H9 (cell line): ENCODE measurements at regions not wholly inside any gene's neighbourhood (a gene's known extent, or its start where the extent isn't known, plus 50 kb on each side); places are given as distances from the start of the nearest gene placed in this dataset.

ENCODE experiments used
- DNase-seq: peaks from one replicate; pipeline ENCODE4 v3.0.0-alpha.2; 2017
- H2AFZ ChIP-seq: one replicate; pipeline ENCODE4 v1.6.1; 2013; ENCODE audit warnings: mild to moderate bottlenecking, low read length, control low read depth, moderate library complexity
- H2AK5ac ChIP-seq: 2 replicates; pipeline ENCODE4 v1.6.1; 2013; ENCODE audit warnings: low read length, control low read depth, mixed read lengths; ENCODE audit not compliant: insufficient read length
- H2BK120ac ChIP-seq: one replicate; pipeline ENCODE4 v1.6.1; 2013; ENCODE audit warnings: low read depth, mild to moderate bottlenecking, low read length, control low read depth, inconsistent platforms; ENCODE audit not compliant: poor library complexity, severe bottlenecking
- H2BK12ac ChIP-seq: 2 replicates; pipeline ENCODE4 v1.6.1; 2013; ENCODE audit warnings: low read length, control low read depth, mixed read lengths, low read depth; ENCODE audit not compliant: insufficient read length
- H2BK15ac ChIP-seq: 2 replicates; pipeline ENCODE4 v1.6.1; 2013; ENCODE audit warnings: low read depth, low read length, control low read depth
- H2BK20ac ChIP-seq: one replicate; pipeline ENCODE4 v1.6.1; 2013; ENCODE audit warnings: low read depth, mild to moderate bottlenecking, low read length, control low read depth, inconsistent platforms; ENCODE audit not compliant: poor library complexity, severe bottlenecking
- H2BK5ac ChIP-seq: 2 replicates; pipeline ENCODE4 v1.6.1; 2013; ENCODE audit warnings: low read length, control low read depth, mixed read lengths; ENCODE audit not compliant: insufficient read length
- H3K14ac ChIP-seq: 2 replicates; pipeline ENCODE4 v1.6.1; 2013; ENCODE audit warnings: low read length, control low read depth; ENCODE audit not compliant: insufficient read depth
- H3K18ac ChIP-seq: 2 replicates; pipeline ENCODE4 v1.6.1; 2013; ENCODE audit warnings: low read depth, mild to moderate bottlenecking, mixed read lengths, low read length, control low read depth; ENCODE audit not compliant: insufficient read length
- H3K23ac ChIP-seq: 2 replicates; pipeline ENCODE4 v1.6.1; 2013; ENCODE audit warnings: low read length, control low read depth, mixed read lengths, low read depth; ENCODE audit not compliant: insufficient read length
- H3K23me2 ChIP-seq: 2 replicates; pipeline ENCODE4 v1.6.1; 2013; ENCODE audit warnings: low read depth, mild to moderate bottlenecking, mixed read lengths, low read length, control low read depth; ENCODE audit not compliant: insufficient read length, poor library complexity, severe bottlenecking
- H3K27ac ChIP-seq: 2 replicates; pipeline ENCODE4 v1.5.1; 2013; ENCODE audit warnings: low read length, control low read depth, mixed read lengths, low read depth; ENCODE audit not compliant: insufficient read length
- H3K27me3 ChIP-seq: 2 replicates; pipeline ENCODE4 v1.6.1; 2013; ENCODE audit warnings: low read length, control low read depth, inconsistent platforms; ENCODE audit not compliant: insufficient read depth
- H3K4ac ChIP-seq: 2 replicates; pipeline ENCODE4 v1.6.1; 2013; ENCODE audit warnings: low read depth, mild to moderate bottlenecking, control low read depth, inconsistent platforms, low read length, moderate library complexity
- H3K4me1 ChIP-seq: 2 replicates; pipeline ENCODE4 v1.6.1; 2013; ENCODE audit warnings: low read length, control low read depth, inconsistent platforms; ENCODE audit not compliant: insufficient read depth
- H3K4me2 ChIP-seq: 2 replicates; pipeline ENCODE4 v1.6.1; 2013; ENCODE audit warnings: low read length, control low read depth, mixed read lengths; ENCODE audit not compliant: insufficient read length, insufficient read depth
- H3K56ac ChIP-seq: 2 replicates; pipeline ENCODE4 v1.6.1; 2013; ENCODE audit warnings: low read depth, mild to moderate bottlenecking, mixed read lengths, low read length, control low read depth; ENCODE audit not compliant: insufficient read length
- H3K79me1 ChIP-seq: 2 replicates; pipeline ENCODE4 v1.6.1; 2013; ENCODE audit warnings: low read depth, mild to moderate bottlenecking, moderate library complexity, low read length, control low read depth, inconsistent platforms; ENCODE audit not compliant: insufficient read depth, poor library complexity, severe bottlenecking
- H3K79me2 ChIP-seq: 2 replicates; pipeline ENCODE4 v1.6.1; 2013; ENCODE audit warnings: low read length, control low read depth, inconsistent platforms; ENCODE audit not compliant: insufficient read depth
- H3K9ac ChIP-seq: 2 replicates; pipeline ENCODE4 v1.6.1; 2013; ENCODE audit warnings: low read length, control low read depth, mixed read lengths; ENCODE audit not compliant: insufficient read length; ENCODE audit errors: extremely low read depth
- H3K9me3 ChIP-seq: one replicate; pipeline ENCODE4 v1.6.1; 2013; ENCODE audit warnings: low read depth, low read length, inconsistent platforms; ENCODE audit not compliant: control insufficient read depth
- H3T11ph ChIP-seq: one replicate; pipeline ENCODE4 v1.6.1; 2013; ENCODE audit warnings: mild to moderate bottlenecking, low read length, control low read depth, inconsistent platforms
- H4K20me1 ChIP-seq: one replicate; pipeline ENCODE4 v1.6.1; 2013; ENCODE audit not compliant: control insufficient read depth, insufficient read length, insufficient read depth
- H4K5ac ChIP-seq: 2 replicates; pipeline ENCODE4 v1.6.1; 2013; ENCODE audit warnings: low read depth, mild to moderate bottlenecking, mixed read lengths, low read length, control low read depth; ENCODE audit not compliant: insufficient read length
- H4K8ac ChIP-seq: replicated peaks from 2 replicates; pipeline ENCODE4 v1.6.1; 2013; ENCODE audit warnings: low read length, control low read depth, mixed read lengths, low read depth; ENCODE audit not compliant: insufficient read length
- H4K91ac ChIP-seq: 2 replicates; pipeline ENCODE4 v1.6.1; 2013; ENCODE audit warnings: low read depth, mild to moderate bottlenecking, moderate library complexity, mixed read lengths, low read length, control low read depth; ENCODE audit not compliant: insufficient read length
- H3K27ac Mint-ChIP-seq, 3 experiments: 2 replicates in 2 of 3; 3 replicates in 1 of 3; pipeline ENCODE4 v1.8.0; 2020 to 2021; ENCODE audit warnings: mixed read lengths in 3 of 3, mild to moderate bottlenecking in 1 of 3, moderate library complexity in 1 of 3
- H3K27me3 Mint-ChIP-seq: 2 replicates; pipeline ENCODE4 v1.8.0; 2021; ENCODE audit warnings: low read depth, mild to moderate bottlenecking, moderate library complexity, mixed read lengths
- H3K36me3 Mint-ChIP-seq, 3 experiments: 2 replicates in 2 of 3; 3 replicates in 1 of 3; pipeline ENCODE4 v1.8.0; 2020 to 2021; ENCODE audit warnings: low read depth in 3 of 3, mixed read lengths in 3 of 3; ENCODE audit not compliant: insufficient read depth in 1 of 3
- H3K4me1 Mint-ChIP-seq, 2 experiments: 2 replicates each; pipeline ENCODE4 v1.8.0; 2020; ENCODE audit warnings: mixed read lengths in 2 of 2
- H3K4me3 Mint-ChIP-seq, 2 experiments: 2 replicates in 1 of 2; 3 replicates in 1 of 2; pipeline ENCODE4 v1.8.0; 2020 to 2021; ENCODE audit warnings: mild to moderate bottlenecking in 2 of 2, mixed read lengths in 2 of 2, moderate library complexity in 1 of 2
- H3K9me3 Mint-ChIP-seq, 2 experiments: 2 replicates in 1 of 2; 3 replicates in 1 of 2; pipeline ENCODE4 v1.8.0; 2020; ENCODE audit warnings: mild to moderate bottlenecking in 2 of 2, mixed read lengths in 2 of 2, moderate library complexity in 1 of 2
- WGBS: extraction: QIAGEN DNeasy Blood & Tissue Kit; methylation state at CpG from one replicate; pipeline ENCODE4 v1.1.7; 2013; ENCODE audit warnings: missing lambda C conversion rate, low lambda C conversion rate, mixed read lengths; ENCODE audit not compliant: insufficient read length; ENCODE audit errors: extremely low coverage; 5-methylcytosine and 5-hydroxymethylcytosine counted together
- TF ChIP-seq, protein P1 (sequence below): fragments of 200-600 bp; sonication (generic); conservative IDR thresholded peaks from 3 replicates; pipeline ENCODE4 v1.8.0; 2021; ENCODE audit warnings: antibody characterized with exemption, mild to moderate bottlenecking

DNA sequence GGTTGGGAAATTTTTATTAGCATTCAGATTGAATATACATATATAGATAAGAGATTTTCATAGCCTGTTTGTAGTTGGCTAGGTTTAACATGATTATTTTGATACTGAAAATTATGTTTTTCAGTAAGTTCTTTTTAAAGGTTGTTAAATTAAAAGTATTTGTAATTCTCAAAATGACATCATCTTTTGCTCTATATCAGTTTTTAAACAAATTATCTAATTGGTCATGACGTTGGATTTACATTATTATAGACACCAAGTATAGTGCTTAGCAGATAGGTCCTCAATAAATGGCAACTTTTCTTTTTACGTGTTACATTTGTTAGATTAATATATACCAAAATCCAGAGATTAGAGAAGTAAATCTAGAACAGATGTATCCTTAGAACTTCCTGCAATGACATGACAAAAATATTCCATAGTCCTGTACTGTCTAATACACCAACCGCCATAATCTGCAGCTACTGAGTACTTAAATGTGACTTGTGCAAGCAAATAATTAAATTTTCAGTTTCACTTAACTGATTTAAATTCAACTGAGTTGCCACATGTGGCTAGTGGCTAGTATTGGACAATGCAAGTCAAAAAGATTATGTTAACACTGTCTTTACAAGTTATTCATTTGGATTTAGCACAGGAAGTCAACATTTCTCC is 1613.1 kb upstream of the TENM3 start:
- no peaks in the 10 kb centered on the region for H3K27me3 ChIP-seq
- H3K79me1 ChIP-seq = no peaks in the 10 kb centered on the region
- H2AFZ ChIP-seq = no peak overlapping the region
- Mint-ChIP-seq H3K27ac (no peak overlapping the region), H3K4me1 (peaks cover under 1% of the 10 kb centered on the region in 2 experiments), H3K36me3 (no peaks in the 10 kb centered on the region), H3K27me3 (no peaks in the 10 kb centered on the region), H3K9me3 (no peaks in the 10 kb centered on the region), H3K4me3 (no peak overlapping the region)
- H4K5ac ChIP-seq = no peak overlapping the region
- no peak overlapping the region for H2BK15ac ChIP-seq
- H3K23me2 ChIP-seq = no peaks in the 10 kb centered on the region
- H3K4ac ChIP-seq = no peak overlapping the region
- WGBS = no CpG with 5 or more reads among the region's 3 CpGs
- H3K18ac ChIP-seq = no peak overlapping the region
- H3K14ac ChIP-seq = no peak overlapping the region
- no peak overlapping the region for H3K9ac ChIP-seq
- H3T11ph ChIP-seq = no peak overlapping the region
- H4K8ac ChIP-seq = no peak overlapping the region
- no peak overlapping the region for H2BK120ac ChIP-seq
- no peak overlapping the region for H3K4me2 ChIP-seq
- H4K91ac ChIP-seq = no peak overlapping the region
- H3K23ac ChIP-seq = no peak overlapping the region
- H3K4me1 ChIP-seq = no peaks in the 10 kb centered on the region
- no peak for DNase-seq
- H2AK5ac ChIP-seq = no peak overlapping the region
- H3K56ac ChIP-seq = no peak overlapping the region
- no peaks in the 10 kb centered on the region for H3K9me3 ChIP-seq
- no peak overlapping the region for H2BK12ac ChIP-seq
- no peaks in the 10 kb centered on the region for H4K20me1 ChIP-seq
- no peak overlapping the region for H2BK5ac ChIP-seq
- TF ChIP-seq, protein P1, sequence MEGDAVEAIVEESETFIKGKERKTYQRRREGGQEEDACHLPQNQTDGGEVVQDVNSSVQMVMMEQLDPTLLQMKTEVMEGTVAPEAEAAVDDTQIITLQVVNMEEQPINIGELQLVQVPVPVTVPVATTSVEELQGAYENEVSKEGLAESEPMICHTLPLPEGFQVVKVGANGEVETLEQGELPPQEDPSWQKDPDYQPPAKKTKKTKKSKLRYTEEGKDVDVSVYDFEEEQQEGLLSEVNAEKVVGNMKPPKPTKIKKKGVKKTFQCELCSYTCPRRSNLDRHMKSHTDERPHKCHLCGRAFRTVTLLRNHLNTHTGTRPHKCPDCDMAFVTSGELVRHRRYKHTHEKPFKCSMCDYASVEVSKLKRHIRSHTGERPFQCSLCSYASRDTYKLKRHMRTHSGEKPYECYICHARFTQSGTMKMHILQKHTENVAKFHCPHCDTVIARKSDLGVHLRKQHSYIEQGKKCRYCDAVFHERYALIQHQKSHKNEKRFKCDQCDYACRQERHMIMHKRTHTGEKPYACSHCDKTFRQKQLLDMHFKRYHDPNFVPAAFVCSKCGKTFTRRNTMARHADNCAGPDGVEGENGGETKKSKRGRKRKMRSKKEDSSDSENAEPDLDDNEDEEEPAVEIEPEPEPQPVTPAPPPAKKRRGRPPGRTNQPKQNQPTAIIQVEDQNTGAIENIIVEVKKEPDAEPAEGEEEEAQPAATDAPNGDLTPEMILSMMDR = no peak
- no peak overlapping the region for H3K27ac ChIP-seq
- H3K79me2 ChIP-seq = no peaks in the 10 kb centered on the region
- no peak overlapping the region for H2BK20ac ChIP-seq
